HCT116 (cell line): ENCODE measurements at regions not wholly inside any gene's neighbourhood (a gene's known extent, or its start where the extent isn't known, plus 50 kb on each side); places are given as distances from the start of the nearest gene placed in this dataset.

ENCODE experiments used
- ATAC-seq: fragments of 200-7000 bp; cut with Tn5 transposase; 2 replicates; pipeline ENCODE4 v1.9.1; 2020; ENCODE audit warnings: mild to moderate bottlenecking, moderate library complexity
- BruUV-seq: library from RNA; stranded (reverse); fragments of 400-500 nt; replicated peaks from 2 replicates; lab custom pipeline; 2021; lab: Mats Ljungman, UMichigan
- CTCF ChIA-PET: fragments of 300-600 bp; sonication (Branson Sonifier 250); formaldehyde crosslinking; loops from one replicate; lab custom pipeline; 2021; ENCODE audit warnings: antibody characterized with exemption; lab: Charles Lee
- POLR2A ChIA-PET: fragments of 300-600, 350-600 bp; sonication (Branson Sonifier 250); formaldehyde crosslinking; loops from one replicate; lab custom pipeline; 2021; ENCODE audit warnings: antibody characterized with exemption; lab: Charles Lee
- RAD21 ChIA-PET, 2 experiments: fragments of 300-600 bp; sonication (Branson Sonifier 250); formaldehyde crosslinking; loops; one replicate each; lab custom pipeline; 2023; ENCODE audit warnings: low total read pairs in 2 of 2; ENCODE audit not compliant: uncharacterized antibody in 2 of 2, unreplicated experiment in 2 of 2, low non-redundant PET in 1 of 2; lab: Charles Lee
- DNase-seq: peaks from one replicate; pipeline ENCODE4 v3.0.0-alpha.2; 2010; ENCODE audit warnings: low read depth, low spot score
- H2AFZ ChIP-seq: fragments of 200-600 bp; shearing (Covaris generic), sonication (generic); 2 replicates; pipeline ENCODE4 v1.6.1; 2017; ENCODE audit warnings: low read depth, mixed run types, mixed read lengths, antibody characterized with exemption, low read length; ENCODE audit not compliant: poor library complexity, severe bottlenecking
- H3K27ac ChIP-seq: 2 replicates; pipeline ENCODE4 v1.5.1; 2012; ENCODE audit warnings: low read depth, low read length
- H3K27me3 ChIP-seq: fragments of 200-600 bp; sonication (generic); 2 replicates; pipeline ENCODE4 v1.6.1; 2016; ENCODE audit warnings: mixed run types, low read length, mixed read lengths; ENCODE audit not compliant: insufficient read depth
- H3K36me3 ChIP-seq, 2 experiments: fragments of 200-500 bp in 1 of 2; fragments of 200-600 bp in 1 of 2; sonication (Bioruptor generic) in 1 of 2; sonication (generic) in 1 of 2; 2 replicates each; pipeline versions ENCODE4 v1.5.1 to v1.6.1; 2014 to 2016; ENCODE audit warnings: low read length in 2 of 2, inconsistent platforms in 1 of 2, mixed read lengths in 1 of 2, mixed run types in 1 of 2; ENCODE audit not compliant: insufficient read depth in 2 of 2, control insufficient read depth in 1 of 2
- H3K4me1 ChIP-seq, 2 experiments: fragments of 200-600 bp in 1 of 2; sonication (generic) in 1 of 2; 2 replicates each; pipeline versions ENCODE4 v1.5.1 to v1.6.1; 2012 to 2017; ENCODE audit warnings: low read length in 2 of 2, inconsistent platforms in 1 of 2, mild to moderate bottlenecking in 1 of 2, mixed read lengths in 1 of 2, mixed run types in 1 of 2, moderate library complexity in 1 of 2; ENCODE audit not compliant: insufficient read depth in 2 of 2, control insufficient read depth in 1 of 2
- H3K4me2 ChIP-seq: fragments of 200-600 bp; sonication (generic); 2 replicates; pipeline ENCODE4 v1.6.1; 2017; ENCODE audit warnings: mixed run types, low read length, mixed read lengths
- H3K4me3 ChIP-seq, 2 experiments: fragments of 200-600 bp in 1 of 2; sonication (generic) in 1 of 2; replicated peaks in 1 of 2; 2 replicates each; pipeline ENCODE4 v1.5.1; 2011 to 2016; ENCODE audit warnings: low read length in 2 of 2, control low read depth in 1 of 2, low read depth in 1 of 2, mild to moderate bottlenecking in 1 of 2, mixed read lengths in 1 of 2, mixed run types in 1 of 2
- H3K79me2 ChIP-seq: fragments of 200-600 bp; sonication (generic); 2 replicates; pipeline ENCODE4 v1.6.1; 2017; ENCODE audit warnings: mild to moderate bottlenecking, mixed run types, low read length, moderate library complexity, mixed read lengths; ENCODE audit not compliant: insufficient read depth
- H3K9ac ChIP-seq: fragments of 200-600 bp; sonication (generic); 2 replicates; pipeline ENCODE4 v1.6.1; 2016; ENCODE audit warnings: low read length, mixed read lengths
- H3K9me2 ChIP-seq: fragments of 200-600 bp; sonication (generic), shearing (Covaris generic); 2 replicates; pipeline ENCODE4 v1.6.1; 2017; ENCODE audit warnings: mixed run types, mild to moderate bottlenecking, moderate library complexity; ENCODE audit not compliant: insufficient read depth
- H3K9me3 ChIP-seq, 2 experiments: fragments of 200-500 bp in 1 of 2; fragments of 200-600 bp in 1 of 2; sonication (Bioruptor generic) in 1 of 2; sonication (generic) in 1 of 2; 2 replicates each; pipeline ENCODE4 v1.6.1; 2014 to 2017; ENCODE audit warnings: low read length in 2 of 2, mixed read lengths in 2 of 2, inconsistent platforms in 1 of 2, low read depth in 1 of 2, mild to moderate bottlenecking in 1 of 2, mixed run types in 1 of 2, moderate library complexity in 1 of 2; ENCODE audit not compliant: control insufficient read depth in 1 of 2, insufficient read depth in 1 of 2
- H4K20me1 ChIP-seq: fragments of 200-600 bp; sonication (generic), shearing (Covaris generic); 2 replicates; pipeline ENCODE4 v1.6.1; 2017; ENCODE audit warnings: mixed run types, mild to moderate bottlenecking, moderate library complexity; ENCODE audit not compliant: insufficient read depth
- CBX3 ChIP-seq: IDR thresholded peaks from 2 replicates; pipeline ENCODE4 v1.6.1; 2012; ENCODE audit warnings: low read depth
- CTCF ChIP-seq, 3 experiments: fragments of 200-600 bp in 1 of 3; sonication (generic) in 1 of 3; IDR thresholded peaks in 2 of 3; conservative IDR thresholded peaks in 1 of 3; 2 replicates each; pipeline ENCODE4 v1.5.1; 2012 to 2017; ENCODE audit warnings: low read depth in 2 of 3, low read length in 2 of 3, antibody characterized with exemption in 1 of 3, borderline replicate concordance in 1 of 3, control low read depth in 1 of 3, mild to moderate bottlenecking in 1 of 3, mixed read lengths in 1 of 3, mixed run types in 1 of 3, moderate library complexity in 1 of 3; ENCODE audit not compliant: insufficient read depth in 1 of 3
- EGR1 ChIP-seq: IDR thresholded peaks from 2 replicates; pipeline ENCODE4 v1.6.1; 2012; ENCODE audit warnings: low read depth
- EZH2 ChIP-seq: fragments of 200-600 bp; sonication (generic); IDR thresholded peaks from 2 replicates; pipeline ENCODE4 v1.6.1; 2017; ENCODE audit warnings: antibody characterized with exemption, mixed run types
- POLR2A ChIP-seq: IDR thresholded peaks from 2 replicates; pipeline ENCODE4 v1.7.0; 2011; ENCODE audit warnings: borderline replicate concordance; ENCODE audit not compliant: insufficient read depth, insufficient read length; ENCODE audit errors: extremely low read depth
- RAD21 ChIP-seq: IDR thresholded peaks from 2 replicates; pipeline ENCODE4 v1.6.1; 2012; ENCODE audit warnings: low read depth, mild to moderate bottlenecking
- SIN3A ChIP-seq: IDR thresholded peaks from 2 replicates; pipeline ENCODE4 v1.6.1; 2012; ENCODE audit warnings: low read depth
- SRF ChIP-seq: IDR thresholded peaks from 2 replicates; pipeline ENCODE4 v1.6.1; 2012; ENCODE audit warnings: low read depth
- YY1 ChIP-seq: IDR thresholded peaks from 2 replicates; pipeline ENCODE4 v1.6.1; 2011; ENCODE audit warnings: low read length, low read depth, moderate library complexity, mild to moderate bottlenecking; ENCODE audit not compliant: insufficient replicate concordance; ENCODE audit errors: extremely low read depth
- ZFX ChIP-seq: fragments of 450-650 bp; IDR thresholded peaks from 2 replicates; pipeline ENCODE4 v1.6.1; 2017
- intact Hi-C: fragments of 100-400 bp; cut with micrococcal nuclease; formaldehyde crosslinking; loops from 2 replicates; pipeline ENCODE4 v1.10.0; 2022
- TF ChIP-seq, protein P1 (sequence below): IDR thresholded peaks from 2 replicates; pipeline ENCODE4 v1.6.1; 2012; ENCODE audit warnings: low read depth

DNA sequence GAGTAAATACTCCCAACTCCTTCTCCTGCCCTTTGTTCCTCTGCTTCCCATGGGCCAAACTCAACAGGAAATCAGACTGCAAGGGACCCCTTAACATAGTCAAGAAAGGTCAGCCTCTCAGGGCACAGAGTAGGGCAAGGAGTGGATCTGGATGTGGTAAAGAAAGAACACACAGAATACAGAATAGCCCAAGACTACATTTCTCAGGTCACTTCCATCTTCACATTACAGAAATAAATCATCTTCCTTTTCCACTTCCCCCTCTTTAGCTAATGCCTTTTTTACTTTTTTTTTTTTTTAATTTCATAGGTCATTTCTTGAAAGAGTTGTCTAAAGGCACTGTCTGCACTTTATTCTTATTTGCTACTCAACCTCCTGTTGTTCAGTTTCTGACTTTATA lies 558.3 kb downstream of the TNS1 start (continued):
- TF ChIP-seq, protein P1, sequence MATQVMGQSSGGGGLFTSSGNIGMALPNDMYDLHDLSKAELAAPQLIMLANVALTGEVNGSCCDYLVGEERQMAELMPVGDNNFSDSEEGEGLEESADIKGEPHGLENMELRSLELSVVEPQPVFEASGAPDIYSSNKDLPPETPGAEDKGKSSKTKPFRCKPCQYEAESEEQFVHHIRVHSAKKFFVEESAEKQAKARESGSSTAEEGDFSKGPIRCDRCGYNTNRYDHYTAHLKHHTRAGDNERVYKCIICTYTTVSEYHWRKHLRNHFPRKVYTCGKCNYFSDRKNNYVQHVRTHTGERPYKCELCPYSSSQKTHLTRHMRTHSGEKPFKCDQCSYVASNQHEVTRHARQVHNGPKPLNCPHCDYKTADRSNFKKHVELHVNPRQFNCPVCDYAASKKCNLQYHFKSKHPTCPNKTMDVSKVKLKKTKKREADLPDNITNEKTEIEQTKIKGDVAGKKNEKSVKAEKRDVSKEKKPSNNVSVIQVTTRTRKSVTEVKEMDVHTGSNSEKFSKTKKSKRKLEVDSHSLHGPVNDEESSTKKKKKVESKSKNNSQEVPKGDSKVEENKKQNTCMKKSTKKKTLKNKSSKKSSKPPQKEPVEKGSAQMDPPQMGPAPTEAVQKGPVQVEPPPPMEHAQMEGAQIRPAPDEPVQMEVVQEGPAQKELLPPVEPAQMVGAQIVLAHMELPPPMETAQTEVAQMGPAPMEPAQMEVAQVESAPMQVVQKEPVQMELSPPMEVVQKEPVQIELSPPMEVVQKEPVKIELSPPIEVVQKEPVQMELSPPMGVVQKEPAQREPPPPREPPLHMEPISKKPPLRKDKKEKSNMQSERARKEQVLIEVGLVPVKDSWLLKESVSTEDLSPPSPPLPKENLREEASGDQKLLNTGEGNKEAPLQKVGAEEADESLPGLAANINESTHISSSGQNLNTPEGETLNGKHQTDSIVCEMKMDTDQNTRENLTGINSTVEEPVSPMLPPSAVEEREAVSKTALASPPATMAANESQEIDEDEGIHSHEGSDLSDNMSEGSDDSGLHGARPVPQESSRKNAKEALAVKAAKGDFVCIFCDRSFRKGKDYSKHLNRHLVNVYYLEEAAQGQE, result no peak
- TF ChIP-seq POLR2A (no peak), YY1 (no peak), EGR1 (no peak)
- TF ChIP-seq, all 23 proteins: peak for 0

- TF ChIP-seq POLR2A (no peak), SIN3A (no peak), SRF (no peak), EGR1 (no peak), EZH2 (no peak), RAD21 (no peak), CTCF (IDR thresholded peaks at IDR 0.05 in 2 of 3, conservative IDR thresholded peaks at IDR 0.05 in 1 of 3; ENCODE audit: borderline replicate concordance in 1 of 3, insufficient read depth in 1 of 3, low read depth in 2 of 3, low read length in 2 of 3) (no peak), ZFX (no peak), CBX3 (no peak)
- TF ChIP-seq, protein P1, result no peak
- no peak overlapping the region for H3K9ac ChIP-seq
- no peaks in the 10 kb centered on the region for H3K36me3 ChIP-seq
- no peaks in the 10 kb centered on the region for H3K4me1 ChIP-seq
- CTCF ChIA-PET, result no interaction called here
- DNase-seq, result no peak
- BruUV-seq, result no TSS peak
- POLR2A ChIA-PET, result no interaction called here
- intact Hi-C loops, result no loop called here
- no peak overlapping the region for H3K27ac ChIP-seq
- peaks cover 2% of the 10 kb centered on the region; the same call in 1 of the 2 replicates for H3K27me3 ChIP-seq
- H3K9me2 ChIP-seq, result no peaks in the 10 kb centered on the region
- H3K4me2 ChIP-seq, result no peak overlapping the region
- H3K79me2 ChIP-seq, result no peaks in the 10 kb centered on the region
- no peaks in the 10 kb centered on the region; the same call in 1 of the 2 replicates for H4K20me1 ChIP-seq
- H3K4me3 ChIP-seq, result no peak overlapping the region
- no peak for ATAC-seq
- no peak overlapping the region for H2AFZ ChIP-seq
- RAD21 ChIA-PET, result no interaction called here
- H3K9me3 ChIP-seq, result no peaks in the 10 kb centered on the region
Observed at GRCh38 chr2:217443601-217444000, 559.2 kb downstream of the TNS1 start.
